GM23338 (cell line): ENCODE measurements at regions not wholly inside any gene's neighbourhood (a gene's known extent, or its start where the extent isn't known, plus 50 kb on each side); places are given as distances from the start of the nearest gene placed in this dataset.

ENCODE experiments used
- CREB1 ChIP-seq: fragments of 250-450 bp; sonication (Bioruptor Pico); IDR thresholded peaks from 2 replicates; pipeline ENCODE4 v1.5.0; 2020; ENCODE audit warnings: low read depth, mild to moderate bottlenecking, moderate library complexity
- EZH2 ChIP-seq: fragments of 200-600 bp; sonication (generic); IDR thresholded peaks from one replicate; pipeline ENCODE4 v1.8.0; 2017; ENCODE audit warnings: antibody characterized with exemption, mild to moderate bottlenecking, low read depth; ENCODE audit not compliant: unreplicated experiment
- EZH2phosphoT487 ChIP-seq: fragments of 200-600 bp; sonication (generic); IDR thresholded peaks from one replicate; pipeline ENCODE4 v1.8.1; 2018; ENCODE audit warnings: antibody characterized with exemption; ENCODE audit not compliant: unreplicated experiment
- JUNB ChIP-seq: IDR thresholded peaks from one replicate; pipeline ENCODE4 v1.6.1; 2016; ENCODE audit warnings: antibody characterized with exemption; ENCODE audit not compliant: unreplicated experiment
- NANOG ChIP-seq: IDR thresholded peaks from 2 replicates; pipeline ENCODE4 v1.6.1; 2016; ENCODE audit warnings: antibody characterized with exemption, borderline replicate concordance
- POLR2AphosphoS5 ChIP-seq: IDR thresholded peaks from 2 replicates; pipeline ENCODE4 v1.6.1; 2016; ENCODE audit warnings: antibody characterized with exemption, low read depth
- STAT1 ChIP-seq: IDR thresholded peaks from one replicate; pipeline ENCODE4 v1.6.1; 2016; ENCODE audit warnings: antibody characterized with exemption; ENCODE audit not compliant: unreplicated experiment
- ZNF114 ChIP-seq: fragments of 250-450 bp; sonication (Bioruptor Pico); IDR thresholded peaks from 2 replicates; pipeline ENCODE4 v1.5.0; 2020; ENCODE audit warnings: mild to moderate bottlenecking, moderate library complexity
- ZNF331 ChIP-seq: fragments of 250-450 bp; sonication (Bioruptor Pico); IDR thresholded peaks from 2 replicates; pipeline ENCODE4 v1.5.0; 2020; ENCODE audit warnings: low read depth, mild to moderate bottlenecking, moderate library complexity
- TF ChIP-seq, protein P1 (sequence below), 2 experiments: fragments of 200-600 bp in 1 of 2; sonication (generic) in 1 of 2; conservative IDR thresholded peaks; 2 replicates each; pipeline versions ENCODE4 v1.5.1 to v1.6.1; 2016 to 2017; ENCODE audit warnings: antibody characterized with exemption in 2 of 2, low read depth in 2 of 2, mild to moderate bottlenecking in 2 of 2, moderate library complexity in 1 of 2
- TF ChIP-seq, protein P2 (sequence below): IDR thresholded peaks from one replicate; pipeline ENCODE4 v1.6.1; 2018; ENCODE audit warnings: antibody characterized with exemption; ENCODE audit not compliant: unreplicated experiment
- TF ChIP-seq, protein P3 (sequence below): IDR thresholded peaks from 2 replicates; pipeline ENCODE4 v1.6.1; 2016; ENCODE audit warnings: antibody characterized with exemption
- TF ChIP-seq, protein P4 (sequence below): fragments of 250-450 bp; sonication (Bioruptor Pico); IDR thresholded peaks from 2 replicates; pipeline ENCODE4 v1.5.0; 2020; ENCODE audit warnings: mild to moderate bottlenecking, moderate library complexity

DNA sequence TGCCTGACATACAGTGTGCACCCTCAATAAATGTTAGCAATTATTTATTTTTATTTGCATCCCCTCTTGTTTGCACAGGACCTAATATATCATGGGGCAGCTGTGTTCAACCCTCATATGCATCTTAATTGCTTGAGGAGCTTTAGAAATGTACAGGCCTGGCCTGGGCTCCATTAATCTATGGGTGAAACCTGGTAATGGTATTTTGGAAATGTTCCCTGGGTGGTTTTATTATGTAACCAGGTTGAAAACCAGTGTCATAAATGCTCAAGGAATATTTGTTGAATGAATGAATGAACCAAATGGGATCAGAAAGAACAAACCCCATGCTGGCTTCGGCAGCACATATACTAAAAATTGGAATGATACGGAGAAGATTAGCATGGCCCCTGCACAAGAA is 84.0 kb upstream of the PICALM start:
- no peak for TF ChIP-seq POLR2AphosphoS5
- TF ChIP-seq, protein P1, sequence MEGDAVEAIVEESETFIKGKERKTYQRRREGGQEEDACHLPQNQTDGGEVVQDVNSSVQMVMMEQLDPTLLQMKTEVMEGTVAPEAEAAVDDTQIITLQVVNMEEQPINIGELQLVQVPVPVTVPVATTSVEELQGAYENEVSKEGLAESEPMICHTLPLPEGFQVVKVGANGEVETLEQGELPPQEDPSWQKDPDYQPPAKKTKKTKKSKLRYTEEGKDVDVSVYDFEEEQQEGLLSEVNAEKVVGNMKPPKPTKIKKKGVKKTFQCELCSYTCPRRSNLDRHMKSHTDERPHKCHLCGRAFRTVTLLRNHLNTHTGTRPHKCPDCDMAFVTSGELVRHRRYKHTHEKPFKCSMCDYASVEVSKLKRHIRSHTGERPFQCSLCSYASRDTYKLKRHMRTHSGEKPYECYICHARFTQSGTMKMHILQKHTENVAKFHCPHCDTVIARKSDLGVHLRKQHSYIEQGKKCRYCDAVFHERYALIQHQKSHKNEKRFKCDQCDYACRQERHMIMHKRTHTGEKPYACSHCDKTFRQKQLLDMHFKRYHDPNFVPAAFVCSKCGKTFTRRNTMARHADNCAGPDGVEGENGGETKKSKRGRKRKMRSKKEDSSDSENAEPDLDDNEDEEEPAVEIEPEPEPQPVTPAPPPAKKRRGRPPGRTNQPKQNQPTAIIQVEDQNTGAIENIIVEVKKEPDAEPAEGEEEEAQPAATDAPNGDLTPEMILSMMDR (conservative IDR thresholded peaks at IDR 0.05; ENCODE audit: low read depth in 2 of 2): no peak
- TF ChIP-seq, protein P2, sequence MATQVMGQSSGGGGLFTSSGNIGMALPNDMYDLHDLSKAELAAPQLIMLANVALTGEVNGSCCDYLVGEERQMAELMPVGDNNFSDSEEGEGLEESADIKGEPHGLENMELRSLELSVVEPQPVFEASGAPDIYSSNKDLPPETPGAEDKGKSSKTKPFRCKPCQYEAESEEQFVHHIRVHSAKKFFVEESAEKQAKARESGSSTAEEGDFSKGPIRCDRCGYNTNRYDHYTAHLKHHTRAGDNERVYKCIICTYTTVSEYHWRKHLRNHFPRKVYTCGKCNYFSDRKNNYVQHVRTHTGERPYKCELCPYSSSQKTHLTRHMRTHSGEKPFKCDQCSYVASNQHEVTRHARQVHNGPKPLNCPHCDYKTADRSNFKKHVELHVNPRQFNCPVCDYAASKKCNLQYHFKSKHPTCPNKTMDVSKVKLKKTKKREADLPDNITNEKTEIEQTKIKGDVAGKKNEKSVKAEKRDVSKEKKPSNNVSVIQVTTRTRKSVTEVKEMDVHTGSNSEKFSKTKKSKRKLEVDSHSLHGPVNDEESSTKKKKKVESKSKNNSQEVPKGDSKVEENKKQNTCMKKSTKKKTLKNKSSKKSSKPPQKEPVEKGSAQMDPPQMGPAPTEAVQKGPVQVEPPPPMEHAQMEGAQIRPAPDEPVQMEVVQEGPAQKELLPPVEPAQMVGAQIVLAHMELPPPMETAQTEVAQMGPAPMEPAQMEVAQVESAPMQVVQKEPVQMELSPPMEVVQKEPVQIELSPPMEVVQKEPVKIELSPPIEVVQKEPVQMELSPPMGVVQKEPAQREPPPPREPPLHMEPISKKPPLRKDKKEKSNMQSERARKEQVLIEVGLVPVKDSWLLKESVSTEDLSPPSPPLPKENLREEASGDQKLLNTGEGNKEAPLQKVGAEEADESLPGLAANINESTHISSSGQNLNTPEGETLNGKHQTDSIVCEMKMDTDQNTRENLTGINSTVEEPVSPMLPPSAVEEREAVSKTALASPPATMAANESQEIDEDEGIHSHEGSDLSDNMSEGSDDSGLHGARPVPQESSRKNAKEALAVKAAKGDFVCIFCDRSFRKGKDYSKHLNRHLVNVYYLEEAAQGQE: no peak
- no peak for TF ChIP-seq CREB1 (CRISPR knock-in tag)
- no peak for TF ChIP-seq JUNB
- no peak for TF ChIP-seq EZH2phosphoT487
- TF ChIP-seq EZH2: no peak
- TF ChIP-seq, protein P3, sequence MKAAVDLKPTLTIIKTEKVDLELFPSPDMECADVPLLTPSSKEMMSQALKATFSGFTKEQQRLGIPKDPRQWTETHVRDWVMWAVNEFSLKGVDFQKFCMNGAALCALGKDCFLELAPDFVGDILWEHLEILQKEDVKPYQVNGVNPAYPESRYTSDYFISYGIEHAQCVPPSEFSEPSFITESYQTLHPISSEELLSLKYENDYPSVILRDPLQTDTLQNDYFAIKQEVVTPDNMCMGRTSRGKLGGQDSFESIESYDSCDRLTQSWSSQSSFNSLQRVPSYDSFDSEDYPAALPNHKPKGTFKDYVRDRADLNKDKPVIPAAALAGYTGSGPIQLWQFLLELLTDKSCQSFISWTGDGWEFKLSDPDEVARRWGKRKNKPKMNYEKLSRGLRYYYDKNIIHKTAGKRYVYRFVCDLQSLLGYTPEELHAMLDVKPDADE: no peak
- TF ChIP-seq, protein P4, sequence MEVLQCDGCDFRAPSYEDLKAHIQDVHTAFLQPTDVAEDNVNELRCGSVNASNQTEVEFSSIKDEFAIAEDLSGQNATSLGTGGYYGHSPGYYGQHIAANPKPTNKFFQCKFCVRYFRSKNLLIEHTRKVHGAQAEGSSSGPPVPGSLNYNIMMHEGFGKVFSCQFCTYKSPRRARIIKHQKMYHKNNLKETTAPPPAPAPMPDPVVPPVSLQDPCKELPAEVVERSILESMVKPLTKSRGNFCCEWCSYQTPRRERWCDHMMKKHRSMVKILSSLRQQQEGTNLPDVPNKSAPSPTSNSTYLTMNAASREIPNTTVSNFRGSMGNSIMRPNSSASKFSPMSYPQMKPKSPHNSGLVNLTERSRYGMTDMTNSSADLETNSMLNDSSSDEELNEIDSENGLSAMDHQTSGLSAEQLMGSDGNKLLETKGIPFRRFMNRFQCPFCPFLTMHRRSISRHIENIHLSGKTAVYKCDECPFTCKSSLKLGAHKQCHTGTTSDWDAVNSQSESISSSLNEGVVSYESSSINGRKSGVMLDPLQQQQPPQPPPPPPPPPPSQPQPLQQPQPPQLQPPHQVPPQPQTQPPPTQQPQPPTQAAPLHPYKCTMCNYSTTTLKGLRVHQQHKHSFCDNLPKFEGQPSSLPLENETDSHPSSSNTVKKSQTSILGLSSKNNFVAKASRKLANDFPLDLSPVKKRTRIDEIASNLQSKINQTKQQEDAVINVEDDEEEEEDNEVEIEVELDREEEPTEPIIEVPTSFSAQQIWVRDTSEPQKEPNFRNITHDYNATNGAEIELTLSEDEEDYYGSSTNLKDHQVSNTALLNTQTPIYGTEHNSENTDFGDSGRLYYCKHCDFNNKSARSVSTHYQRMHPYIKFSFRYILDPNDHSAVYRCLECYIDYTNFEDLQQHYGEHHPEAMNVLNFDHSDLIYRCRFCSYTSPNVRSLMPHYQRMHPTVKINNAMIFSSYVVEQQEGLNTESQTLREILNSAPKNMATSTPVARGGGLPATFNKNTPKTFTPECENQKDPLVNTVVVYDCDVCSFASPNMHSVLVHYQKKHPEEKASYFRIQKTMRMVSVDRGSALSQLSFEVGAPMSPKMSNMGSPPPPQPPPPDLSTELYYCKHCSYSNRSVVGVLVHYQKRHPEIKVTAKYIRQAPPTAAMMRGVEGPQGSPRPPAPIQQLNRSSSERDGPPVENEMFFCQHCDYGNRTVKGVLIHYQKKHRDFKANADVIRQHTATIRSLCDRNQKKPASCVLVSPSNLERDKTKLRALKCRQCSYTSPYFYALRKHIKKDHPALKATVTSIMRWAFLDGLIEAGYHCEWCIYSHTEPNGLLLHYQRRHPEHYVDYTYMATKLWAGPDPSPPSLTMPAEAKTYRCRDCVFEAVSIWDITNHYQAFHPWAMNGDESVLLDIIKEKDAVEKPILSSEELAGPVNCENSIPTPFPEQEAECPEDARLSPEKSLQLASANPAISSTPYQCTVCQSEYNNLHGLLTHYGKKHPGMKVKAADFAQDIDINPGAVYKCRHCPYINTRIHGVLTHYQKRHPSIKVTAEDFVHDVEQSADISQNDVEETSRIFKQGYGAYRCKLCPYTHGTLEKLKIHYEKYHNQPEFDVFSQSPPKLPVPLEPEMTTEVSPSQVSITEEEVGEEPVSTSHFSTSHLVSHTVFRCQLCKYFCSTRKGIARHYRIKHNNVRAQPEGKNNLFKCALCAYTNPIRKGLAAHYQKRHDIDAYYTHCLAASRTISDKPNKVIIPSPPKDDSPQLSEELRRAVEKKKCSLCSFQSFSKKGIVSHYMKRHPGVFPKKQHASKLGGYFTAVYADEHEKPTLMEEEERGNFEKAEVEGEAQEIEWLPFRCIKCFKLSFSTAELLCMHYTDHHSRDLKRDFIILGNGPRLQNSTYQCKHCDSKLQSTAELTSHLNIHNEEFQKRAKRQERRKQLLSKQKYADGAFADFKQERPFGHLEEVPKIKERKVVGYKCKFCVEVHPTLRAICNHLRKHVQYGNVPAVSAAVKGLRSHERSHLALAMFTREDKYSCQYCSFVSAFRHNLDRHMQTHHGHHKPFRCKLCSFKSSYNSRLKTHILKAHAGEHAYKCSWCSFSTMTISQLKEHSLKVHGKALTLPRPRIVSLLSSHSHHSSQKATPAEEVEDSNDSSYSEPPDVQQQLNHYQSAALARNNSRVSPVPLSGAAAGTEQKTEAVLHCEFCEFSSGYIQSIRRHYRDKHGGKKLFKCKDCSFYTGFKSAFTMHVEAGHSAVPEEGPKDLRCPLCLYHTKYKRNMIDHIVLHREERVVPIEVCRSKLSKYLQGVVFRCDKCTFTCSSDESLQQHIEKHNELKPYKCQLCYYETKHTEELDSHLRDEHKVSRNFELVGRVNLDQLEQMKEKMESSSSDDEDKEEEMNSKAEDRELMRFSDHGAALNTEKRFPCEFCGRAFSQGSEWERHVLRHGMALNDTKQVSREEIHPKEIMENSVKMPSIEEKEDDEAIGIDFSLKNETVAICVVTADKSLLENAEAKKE (CRISPR knock-in tag): no peak
- no peak for TF ChIP-seq STAT1
- no peak for TF ChIP-seq NANOG
- no peak for TF ChIP-seq ZNF331 (CRISPR knock-in tag)
- TF ChIP-seq ZNF114: no peak
